WI38 (cell line): ENCODE measurements at regions not wholly inside any gene's neighbourhood (a gene's known extent, or its start where the extent isn't known, plus 50 kb on each side); places are given as distances from the start of the nearest gene placed in this dataset.
"Not testable (repeated sequence)": the region's sequence is repeated elsewhere in the genome, so short reads cannot be mapped to it uniquely, and the experiment has no call there.

Source experiments
- H3K4me3 ChIP-seq: 2 replicates; pipeline ENCODE4 v1.5.1; 2011; ENCODE audit warnings: low read depth, mild to moderate bottlenecking, control low read depth, low read length
- CTCF ChIP-seq: IDR thresholded peaks from 2 replicates; pipeline ENCODE4 v1.5.1; 2012; ENCODE audit warnings: low read depth, mild to moderate bottlenecking, control low read depth, low read length

GRCh38 chr5:97508864-97509263 lies 325.8 kb upstream of the RIOK2 start:
- no peak overlapping the region for H3K4me3 ChIP-seq
- TF ChIP-seq CTCF, result no peak

GRCh38 chr5:97519565-97519964 lies 336.5 kb upstream of the RIOK2 start:
- not testable (repeated sequence) for H3K4me3 ChIP-seq

GRCh38 chr5:97523336-97523735 lies 340.3 kb upstream of the RIOK2 start:
- not testable (repeated sequence) for H3K4me3 ChIP-seq

GRCh38 chr5:97525780-97526179 lies 342.7 kb upstream of the RIOK2 start:
- H3K4me3 ChIP-seq, result no peak overlapping the region

GRCh38 chr5:97528941-97529340 lies 345.9 kb upstream of the RIOK2 start:
- H3K4me3 ChIP-seq, result no peak overlapping the region
- TF ChIP-seq CTCF, result no peak

More at GRCh38 chr5:97525780-97526179, 342.7 kb upstream of the RIOK2 start:
- no peak for TF ChIP-seq CTCF

- no peak for TF ChIP-seq CTCF
- H3K4me3 ChIP-seq, result no peak overlapping the region
These were observed 346.4 kb upstream of the RIOK2 start for GRCh38 chr5:97529354-97529985.

GRCh38 chr5:97531549-97531948 lies 348.5 kb upstream of the RIOK2 start:
- no peak for TF ChIP-seq CTCF
- H3K4me3 ChIP-seq, result no peak overlapping the region

- TF ChIP-seq CTCF, result peak; percentile 60
- no peak overlapping the region for H3K4me3 ChIP-seq
These were observed 351.1 kb upstream of the RIOK2 start for GRCh38 chr5:97534166-97534565.
